ENCODE measurements at regions not wholly inside any gene's neighbourhood (a gene's known extent, or its start where the extent isn't known, plus 50 kb on each side); places are given as distances from the start of the nearest gene placed in this dataset.

DNA sequence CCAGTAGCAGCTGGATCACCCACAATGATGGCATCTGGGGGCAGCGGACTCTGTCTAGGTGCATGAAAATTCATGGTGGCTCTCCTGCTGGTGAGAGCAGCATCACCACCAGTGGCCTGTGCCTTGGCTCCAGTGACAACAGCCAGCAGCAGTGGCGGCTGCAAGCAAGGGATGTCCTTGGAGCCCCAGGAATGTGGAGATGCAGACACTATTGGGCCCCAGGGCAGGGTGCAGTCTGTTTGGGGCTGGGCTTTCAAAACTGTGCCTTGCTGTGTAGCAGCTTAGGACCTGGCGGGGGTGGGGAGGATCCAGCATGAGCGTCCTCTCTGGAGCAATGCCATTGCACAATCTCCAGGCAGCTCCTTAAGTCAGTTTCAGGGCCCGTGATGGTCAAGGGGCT, 199.7 kb downstream of the CHD9NB start:
- TF ChIP-seq DIDO1 (tag; IDR thresholded peaks at IDR 0.05; ENCODE audit: low read depth) (no peak), KAT8 (IDR thresholded peaks at IDR 0.05; ENCODE audit: low read depth) (no peak), MXI1 (IDR thresholded peaks at IDR 0.05; ENCODE audit: low read depth, low read length) (no peak), PML (IDR thresholded peaks at IDR 0.05; ENCODE audit: low read length) (no peak), EP300 (IDR thresholded peaks at IDR 0.05; ENCODE audit: low read length) (no peak), POLR2A (conservative IDR thresholded peaks at IDR 0.05) (no peak)
- TF ChIP-seq, protein P1, sequence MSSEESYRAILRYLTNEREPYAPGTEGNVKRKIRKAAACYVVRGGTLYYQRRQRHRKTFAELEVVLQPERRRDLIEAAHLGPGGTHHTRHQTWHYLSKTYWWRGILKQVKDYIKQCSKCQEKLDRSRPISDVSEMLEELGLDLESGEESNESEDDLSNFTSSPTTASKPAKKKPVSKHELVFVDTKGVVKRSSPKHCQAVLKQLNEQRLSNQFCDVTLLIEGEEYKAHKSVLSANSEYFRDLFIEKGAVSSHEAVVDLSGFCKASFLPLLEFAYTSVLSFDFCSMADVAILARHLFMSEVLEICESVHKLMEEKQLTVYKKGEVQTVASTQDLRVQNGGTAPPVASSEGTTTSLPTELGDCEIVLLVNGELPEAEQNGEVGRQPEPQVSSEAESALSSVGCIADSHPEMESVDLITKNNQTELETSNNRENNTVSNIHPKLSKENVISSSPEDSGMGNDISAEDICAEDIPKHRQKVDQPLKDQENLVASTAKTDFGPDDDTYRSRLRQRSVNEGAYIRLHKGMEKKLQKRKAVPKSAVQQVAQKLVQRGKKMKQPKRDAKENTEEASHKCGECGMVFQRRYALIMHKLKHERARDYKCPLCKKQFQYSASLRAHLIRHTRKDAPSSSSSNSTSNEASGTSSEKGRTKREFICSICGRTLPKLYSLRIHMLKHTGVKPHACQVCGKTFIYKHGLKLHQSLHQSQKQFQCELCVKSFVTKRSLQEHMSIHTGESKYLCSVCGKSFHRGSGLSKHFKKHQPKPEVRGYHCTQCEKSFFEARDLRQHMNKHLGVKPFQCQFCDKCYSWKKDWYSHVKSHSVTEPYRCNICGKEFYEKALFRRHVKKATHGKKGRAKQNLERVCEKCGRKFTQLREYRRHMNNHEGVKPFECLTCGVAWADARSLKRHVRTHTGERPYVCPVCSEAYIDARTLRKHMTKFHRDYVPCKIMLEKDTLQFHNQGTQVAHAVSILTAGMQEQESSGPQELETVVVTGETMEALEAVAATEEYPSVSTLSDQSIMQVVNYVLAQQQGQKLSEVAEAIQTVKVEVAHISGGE (CRISPR knock-in tag; IDR thresholded peaks at IDR 0.05), result no peak
